Gastrocnemius medialis (tissue), 4 donors: ENCODE measurements at regions not wholly inside any gene's neighbourhood (a gene's known extent, or its start where the extent isn't known, plus 50 kb on each side); places are given as distances from the start of the nearest gene placed in this dataset.

Experiments used
- ATAC-seq, 2 donors: fragments of 150-250 bp; one replicate each; pipeline ENCODE4 v1.9.1; 2016
- DNase-seq, 2 donors: peaks; one replicate each; pipeline ENCODE4 v3.0.0-alpha.2; 2019
- H3K27ac ChIP-seq, 4 donors: fragments of 200-600 bp; sonication (generic); 1 replicate in 1 of 4; 2 replicates in 3 of 4; pipeline ENCODE4 v1.5.1; 2016 to 2018; ENCODE audit warnings: mild to moderate bottlenecking in 2 of 4, moderate library complexity in 1 of 4
- H3K27me3 ChIP-seq, 3 donors: fragments of 200-600 bp; sonication (generic) in 2 of 3; 1 replicate in 1 of 3; 2 replicates in 2 of 3; pipeline versions ENCODE4 v1.5.1 to v1.6.0; 2016 to 2019; ENCODE audit warnings: mild to moderate bottlenecking in 1 of 3, moderate library complexity in 1 of 3
- H3K36me3 ChIP-seq, 2 donors: fragments of 200-600 bp; sonication (generic) in 1 of 2; one replicate each; pipeline ENCODE4 v1.5.1; 2017 to 2018
- H3K4me1 ChIP-seq, 2 donors: fragments of 200-600 bp; sonication (generic) in 1 of 2; one replicate each; pipeline ENCODE4 v1.5.1; 2016 to 2017; ENCODE audit warnings: mild to moderate bottlenecking in 2 of 2
- H3K4me3 ChIP-seq, 4 donors: fragments of 200-600 bp; sonication (generic) in 3 of 4; 1 replicate in 1 of 4; 2 replicates in 3 of 4; pipeline ENCODE4 v1.5.1; 2016 to 2019; ENCODE audit warnings: mild to moderate bottlenecking in 2 of 4
- H3K9me3 ChIP-seq, 3 donors: fragments of 200-600 bp; sonication (generic) in 2 of 3; 1 replicate in 1 of 3; 2 replicates in 2 of 3; pipeline ENCODE4 v1.5.1; 2016 to 2019
- POLR2A ChIP-seq, 2 donors: fragments of 450-650 bp; IDR thresholded peaks; one replicate each; pipeline ENCODE4 v1.6.1; 2017; ENCODE audit warnings: antibody characterized with exemption in 2 of 2, mild to moderate bottlenecking in 2 of 2, moderate library complexity in 2 of 2
- in situ Hi-C, 4 donors: fragments of 200-750 bp; cut with MboI; loops; one replicate each; pipeline versions ENCODE4 v1.15.0 to v1.8.0; 2017; ENCODE audit warnings: low sequenced_read_pairs in 4 of 4
- intact Hi-C: fragments of 100-400 bp; cut with DNase I; formaldehyde crosslinking; loops from one replicate; pipeline ENCODE4 v1.15.1; 2023; ENCODE audit warnings: low total_unique reads
- TF ChIP-seq, protein P1 (sequence below), 5 experiments: fragments of 450-650 bp in 3 of 5; fragments of 200-600 bp in 2 of 5; sonication (generic) in 2 of 5; IDR thresholded peaks in 4 of 5; conservative IDR thresholded peaks in 1 of 5; 1 replicate in 4 of 5; 2 replicates in 1 of 5; pipeline ENCODE4 v1.5.1; 2016 to 2019; ENCODE audit warnings: antibody characterized with exemption in 5 of 5, mild to moderate bottlenecking in 3 of 5, moderate library complexity in 3 of 5

DNA sequence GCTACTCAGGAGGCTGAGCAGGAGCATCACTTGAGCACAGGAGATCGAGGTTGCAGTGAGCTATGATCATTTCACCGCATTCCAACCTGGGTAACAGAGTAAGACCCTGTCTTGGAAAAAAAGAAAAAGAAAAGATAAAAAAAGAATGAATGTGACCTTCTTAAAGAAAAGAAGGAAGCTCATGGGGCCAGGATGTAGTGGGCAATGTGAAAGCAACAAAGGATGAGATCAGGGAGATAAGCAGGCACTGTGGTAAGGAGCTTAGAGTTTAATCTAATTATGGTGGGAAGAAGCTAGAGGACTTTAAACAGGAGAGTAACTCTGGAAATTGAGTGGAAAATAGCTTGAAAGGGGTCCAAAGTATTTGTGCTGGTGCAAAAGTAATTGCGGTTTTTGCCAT is 231.6 kb upstream of the UBE2E2 start:
- TF ChIP-seq POLR2A (IDR thresholded peaks at IDR 0.05) = no peak
- TF ChIP-seq, protein P1, sequence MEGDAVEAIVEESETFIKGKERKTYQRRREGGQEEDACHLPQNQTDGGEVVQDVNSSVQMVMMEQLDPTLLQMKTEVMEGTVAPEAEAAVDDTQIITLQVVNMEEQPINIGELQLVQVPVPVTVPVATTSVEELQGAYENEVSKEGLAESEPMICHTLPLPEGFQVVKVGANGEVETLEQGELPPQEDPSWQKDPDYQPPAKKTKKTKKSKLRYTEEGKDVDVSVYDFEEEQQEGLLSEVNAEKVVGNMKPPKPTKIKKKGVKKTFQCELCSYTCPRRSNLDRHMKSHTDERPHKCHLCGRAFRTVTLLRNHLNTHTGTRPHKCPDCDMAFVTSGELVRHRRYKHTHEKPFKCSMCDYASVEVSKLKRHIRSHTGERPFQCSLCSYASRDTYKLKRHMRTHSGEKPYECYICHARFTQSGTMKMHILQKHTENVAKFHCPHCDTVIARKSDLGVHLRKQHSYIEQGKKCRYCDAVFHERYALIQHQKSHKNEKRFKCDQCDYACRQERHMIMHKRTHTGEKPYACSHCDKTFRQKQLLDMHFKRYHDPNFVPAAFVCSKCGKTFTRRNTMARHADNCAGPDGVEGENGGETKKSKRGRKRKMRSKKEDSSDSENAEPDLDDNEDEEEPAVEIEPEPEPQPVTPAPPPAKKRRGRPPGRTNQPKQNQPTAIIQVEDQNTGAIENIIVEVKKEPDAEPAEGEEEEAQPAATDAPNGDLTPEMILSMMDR (IDR thresholded peaks at IDR 0.05 in 4 of 5, conservative IDR thresholded peaks at IDR 0.05 in 1 of 5) = no peak
- DNase-seq (no peak), ATAC-seq (no peak)
- Histone ChIP-seq H3K27ac (no peak overlapping the region), H3K4me1 (peaks cover 0 to 6% of the 10 kb centered on the region in 2 donors), H3K4me3 (no peak overlapping the region), H3K9me3 (no peaks in the 10 kb centered on the region), H3K36me3 (no peaks in the 10 kb centered on the region), H3K27me3 (no peaks in the 10 kb centered on the region)
- intact Hi-C loops = no loop called here
- in situ Hi-C loops = loop anchor here in 2 of 4 donors (25.0 kb wide), 1 partner anchor 409 kb away; no protein-coding TSS in a partner anchor

DNA sequence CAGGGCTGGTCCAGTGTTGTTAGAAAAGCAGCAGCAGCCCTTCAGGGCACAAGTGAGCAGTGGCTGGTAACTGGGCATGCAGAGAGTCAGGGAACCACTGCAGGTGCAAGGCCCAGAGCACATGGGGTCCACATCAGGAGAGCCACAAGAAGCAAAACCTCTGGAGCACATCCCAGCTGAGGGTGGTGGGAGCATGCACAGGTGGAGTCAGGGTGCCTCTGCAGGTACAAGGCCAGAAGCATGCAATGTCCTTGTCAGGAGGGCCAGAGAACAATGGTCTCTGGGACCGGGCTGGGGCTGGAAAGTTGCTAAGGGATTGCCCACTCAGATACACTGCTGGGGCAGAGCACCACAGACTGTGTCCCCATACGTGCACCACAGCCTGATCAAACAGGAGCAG is 226.1 kb upstream of the UBE2E2 start:
- Histone ChIP-seq H3K36me3 (no peaks in the 10 kb centered on the region), H3K9me3 (no peaks in the 10 kb centered on the region), H3K27me3 (no peaks in the 10 kb centered on the region), H3K4me3 (no peak overlapping the region), H3K4me1 (peaks cover 6 to 17% of the 10 kb centered on the region in 2 donors), H3K27ac (no peak overlapping the region)
- intact Hi-C loops = no loop called here
- in situ Hi-C loops = no loop called here
- DNase-seq (no peak), ATAC-seq (no peak)
- no peak for TF ChIP-seq POLR2A (IDR thresholded peaks at IDR 0.05)
- TF ChIP-seq, protein P1 (IDR thresholded peaks at IDR 0.05 in 4 of 5, conservative IDR thresholded peaks at IDR 0.05 in 1 of 5) = no peak

DNA sequence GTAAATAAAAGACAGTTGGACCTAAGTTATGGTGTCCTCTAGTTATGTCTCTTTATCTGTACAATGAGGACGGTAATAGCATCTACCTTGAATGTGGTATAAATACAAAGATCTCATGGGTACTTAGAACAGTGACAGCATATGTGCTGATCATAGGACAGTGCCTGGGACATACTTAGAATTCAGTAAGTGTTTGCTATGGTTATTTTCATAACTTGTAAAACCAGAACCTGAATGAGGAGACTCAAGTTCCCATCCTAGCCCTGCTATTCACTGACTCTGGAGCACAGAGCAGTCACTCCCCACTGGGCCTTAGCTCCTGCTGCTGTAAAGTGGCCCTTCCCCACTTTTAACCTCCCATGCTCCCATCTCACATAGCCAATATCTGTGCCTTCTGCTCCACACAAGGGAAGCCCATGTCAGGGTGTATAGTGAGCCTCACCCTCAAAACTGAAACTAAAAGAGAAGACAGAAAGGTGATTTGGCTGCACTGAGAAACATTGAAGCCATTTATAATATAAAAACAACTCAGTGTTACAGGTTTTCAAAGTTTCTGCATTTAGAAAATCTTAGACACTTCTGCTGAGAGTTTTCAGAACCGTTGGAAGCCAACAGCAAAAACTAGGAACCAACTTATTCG is 225.4 kb upstream of the UBE2E2 start:
- ATAC-seq = no peak
- in situ Hi-C loops = no loop called here
- H3K36me3 ChIP-seq = no peaks in the 10 kb centered on the region

DNA sequence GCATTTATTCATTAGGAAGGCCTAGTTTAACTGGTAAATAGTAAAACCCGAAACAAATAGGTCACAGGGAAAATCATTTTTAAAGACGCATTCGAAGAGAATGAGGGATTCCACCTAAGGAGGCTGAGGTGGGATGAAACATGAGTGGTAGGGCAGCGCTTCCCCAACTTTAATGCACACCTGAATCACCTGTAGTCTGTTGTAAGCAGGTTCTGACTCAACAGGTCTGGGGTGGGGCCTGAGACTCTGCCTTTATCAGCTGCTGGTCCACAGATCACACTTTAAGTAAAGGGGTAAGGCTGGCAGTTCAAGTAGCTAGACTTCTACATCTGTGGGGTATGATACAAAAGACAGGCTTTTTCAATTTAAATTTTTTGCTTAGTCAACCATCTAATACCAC is 223.5 kb upstream of the UBE2E2 start:
- H3K27ac ChIP-seq = no peak overlapping the region
- no peak overlapping the region for H3K4me3 ChIP-seq
- no peaks in the 10 kb centered on the region for H3K36me3 ChIP-seq
- DNase-seq (no peak), ATAC-seq (no peak)
- H3K9me3 ChIP-seq = no peaks in the 10 kb centered on the region
- no peaks in the 10 kb centered on the region for H3K27me3 ChIP-seq
- H3K4me1 ChIP-seq = peaks cover 0 to 22% of the 10 kb centered on the region in 2 donors
- in situ Hi-C loops (no loop called here), intact Hi-C loops (no loop called here)
- TF ChIP-seq POLR2A (IDR thresholded peaks at IDR 0.05) = no peak
- TF ChIP-seq, protein P1 (IDR thresholded peaks at IDR 0.05 in 4 of 5, conservative IDR thresholded peaks at IDR 0.05 in 1 of 5) = no peak

More for the DNA sequence above, 225.4 kb upstream of the UBE2E2 start:
- Histone ChIP-seq H3K9me3 (no peaks in the 10 kb centered on the region), H3K4me1 (peaks cover 6 to 20% of the 10 kb centered on the region in 2 donors), H3K27me3 (no peaks in the 10 kb centered on the region), H3K27ac (no peak overlapping the region), H3K4me3 (no peak overlapping the region)
- no peak for DNase-seq
- no peak for TF ChIP-seq POLR2A (IDR thresholded peaks at IDR 0.05)
- TF ChIP-seq, protein P1 (IDR thresholded peaks at IDR 0.05 in 4 of 5, conservative IDR thresholded peaks at IDR 0.05 in 1 of 5) = no peak
- intact Hi-C loops = no loop called here

DNA sequence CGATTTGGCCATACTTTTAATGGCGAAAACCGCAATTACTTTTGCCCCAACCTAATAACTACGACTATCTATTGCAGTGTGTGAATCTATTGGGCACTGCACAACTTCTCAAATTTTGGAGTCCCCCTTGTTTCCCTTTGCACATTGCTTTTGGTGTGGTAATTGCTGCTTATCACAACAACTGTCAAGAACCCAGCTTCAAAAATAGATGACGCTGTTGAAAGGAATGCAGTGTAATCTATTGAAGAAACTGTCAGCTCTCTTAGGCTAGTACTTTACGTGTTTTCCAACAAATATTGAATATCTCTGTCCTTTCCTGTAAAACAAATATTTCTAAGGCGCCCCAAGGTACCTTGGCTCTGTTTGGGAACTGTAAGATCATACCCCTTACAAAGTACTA is 222.8 kb upstream of the UBE2E2 start:
- intact Hi-C loops (no loop called here), in situ Hi-C loops (no loop called here)
- Histone ChIP-seq H3K4me1 (peaks cover 0 to 22% of the 10 kb centered on the region in 2 donors), H3K9me3 (no peaks in the 10 kb centered on the region), H3K27me3 (no peaks in the 10 kb centered on the region), H3K4me3 (no peak overlapping the region), H3K27ac (no peak overlapping the region), H3K36me3 (no peaks in the 10 kb centered on the region)
- TF ChIP-seq, protein P1 (IDR thresholded peaks at IDR 0.05 in 4 of 5, conservative IDR thresholded peaks at IDR 0.05 in 1 of 5) = no peak
- TF ChIP-seq POLR2A (IDR thresholded peaks at IDR 0.05) = no peak
- no peak for DNase-seq
- ATAC-seq = no peak
